GM13976 (cell line): ENCODE measurements at regions not wholly inside any gene's neighbourhood (a gene's known extent, or its start where the extent isn't known, plus 50 kb on each side); places are given as distances from the start of the nearest gene placed in this dataset.

Source experiments
- DNase-seq: peaks from one replicate; pipeline ENCODE4 v3.0.0; 2012; ENCODE audit warnings: low spot score
- in situ Hi-C: fragments of 300-500 bp; cut with MboI; formaldehyde crosslinking; loops from one replicate; pipeline ENCODE4 v1.12.0; 2022; ENCODE audit warnings: low sequenced_read_pairs, mixed read lengths, inconsistent platforms; ENCODE audit not compliant: unreplicated experiment
- TF ChIP-seq, protein P1 (sequence below): IDR thresholded peaks from 2 replicates; pipeline ENCODE4 v1.5.1; 2012; ENCODE audit warnings: borderline replicate concordance, mild to moderate bottlenecking; ENCODE audit not compliant: insufficient read depth; ENCODE audit errors: extremely low read depth, missing control alignments, control extremely low read depth

DNA sequence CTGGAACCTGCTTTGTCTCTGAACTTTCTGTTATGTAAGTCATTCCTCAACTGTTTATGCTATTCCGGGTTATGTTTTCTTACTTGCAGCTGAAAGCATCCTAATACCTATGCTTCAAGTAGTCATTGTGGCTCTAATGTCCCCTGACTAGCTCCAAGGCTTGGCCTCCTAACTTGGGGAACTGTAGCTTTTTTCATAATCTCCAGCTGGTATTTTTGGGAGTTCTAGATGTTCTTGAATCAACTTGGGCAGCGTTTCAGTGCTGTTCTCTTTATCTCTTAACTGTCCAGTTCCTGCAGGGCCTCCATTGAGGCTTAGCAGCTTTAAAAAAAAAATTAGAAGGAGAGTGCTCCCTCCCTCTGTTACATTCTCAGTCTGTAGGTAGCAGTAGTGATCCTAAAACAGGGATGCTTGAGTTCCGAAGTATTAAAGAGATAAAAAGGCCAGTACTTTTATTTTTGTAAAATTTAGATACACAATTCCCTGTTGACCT lies 100.0 kb upstream of the ACTBL2 start:
- in situ Hi-C loops: no loop called here
- no peak for DNase-seq
- TF ChIP-seq, protein P1, sequence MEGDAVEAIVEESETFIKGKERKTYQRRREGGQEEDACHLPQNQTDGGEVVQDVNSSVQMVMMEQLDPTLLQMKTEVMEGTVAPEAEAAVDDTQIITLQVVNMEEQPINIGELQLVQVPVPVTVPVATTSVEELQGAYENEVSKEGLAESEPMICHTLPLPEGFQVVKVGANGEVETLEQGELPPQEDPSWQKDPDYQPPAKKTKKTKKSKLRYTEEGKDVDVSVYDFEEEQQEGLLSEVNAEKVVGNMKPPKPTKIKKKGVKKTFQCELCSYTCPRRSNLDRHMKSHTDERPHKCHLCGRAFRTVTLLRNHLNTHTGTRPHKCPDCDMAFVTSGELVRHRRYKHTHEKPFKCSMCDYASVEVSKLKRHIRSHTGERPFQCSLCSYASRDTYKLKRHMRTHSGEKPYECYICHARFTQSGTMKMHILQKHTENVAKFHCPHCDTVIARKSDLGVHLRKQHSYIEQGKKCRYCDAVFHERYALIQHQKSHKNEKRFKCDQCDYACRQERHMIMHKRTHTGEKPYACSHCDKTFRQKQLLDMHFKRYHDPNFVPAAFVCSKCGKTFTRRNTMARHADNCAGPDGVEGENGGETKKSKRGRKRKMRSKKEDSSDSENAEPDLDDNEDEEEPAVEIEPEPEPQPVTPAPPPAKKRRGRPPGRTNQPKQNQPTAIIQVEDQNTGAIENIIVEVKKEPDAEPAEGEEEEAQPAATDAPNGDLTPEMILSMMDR: no peak

DNA sequence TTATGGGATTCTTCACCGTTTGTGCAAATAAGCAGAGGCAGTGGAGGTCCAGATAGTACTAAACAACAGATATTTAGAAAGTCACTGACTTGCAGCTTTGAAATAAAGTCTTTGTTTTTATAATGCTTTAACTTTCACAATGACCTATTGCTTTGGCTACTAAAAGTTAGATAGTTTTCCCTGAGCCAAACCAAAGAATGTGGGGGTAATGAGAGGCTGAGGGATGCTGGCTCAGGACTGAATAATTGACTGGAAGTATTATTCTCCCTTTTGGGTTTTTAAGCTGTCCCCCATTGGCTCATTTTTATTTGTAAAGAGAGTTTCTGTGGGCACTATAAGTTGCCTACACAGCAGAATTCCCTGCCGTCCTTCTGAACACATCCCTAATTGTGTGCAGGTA lies 99.2 kb upstream of the ACTBL2 start:
- in situ Hi-C loops: no loop called here
- TF ChIP-seq, protein P1: no peak
- no peak for DNase-seq

DNA sequence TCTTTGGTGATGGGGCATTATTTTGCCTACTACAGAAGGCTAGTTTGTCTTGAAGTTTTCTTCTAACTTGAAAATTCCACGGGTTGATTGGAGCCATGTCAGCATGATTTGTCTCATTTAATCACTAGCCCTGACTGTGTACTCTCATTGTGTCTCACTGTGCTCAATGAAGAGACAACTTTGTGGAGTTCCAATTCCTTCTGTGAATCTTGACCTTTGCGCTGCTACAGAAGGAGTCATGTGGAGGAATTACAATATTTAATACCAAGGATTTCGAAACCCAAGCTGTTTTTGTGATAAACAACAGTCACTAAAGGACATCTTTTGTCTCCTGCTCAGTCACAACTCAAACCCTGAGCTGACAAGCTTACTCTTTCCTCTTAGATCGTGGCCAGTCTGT lies 98.6 kb upstream of the ACTBL2 start:
- no peak for DNase-seq
- in situ Hi-C loops: no loop called here
- TF ChIP-seq, protein P1: no peak

DNA sequence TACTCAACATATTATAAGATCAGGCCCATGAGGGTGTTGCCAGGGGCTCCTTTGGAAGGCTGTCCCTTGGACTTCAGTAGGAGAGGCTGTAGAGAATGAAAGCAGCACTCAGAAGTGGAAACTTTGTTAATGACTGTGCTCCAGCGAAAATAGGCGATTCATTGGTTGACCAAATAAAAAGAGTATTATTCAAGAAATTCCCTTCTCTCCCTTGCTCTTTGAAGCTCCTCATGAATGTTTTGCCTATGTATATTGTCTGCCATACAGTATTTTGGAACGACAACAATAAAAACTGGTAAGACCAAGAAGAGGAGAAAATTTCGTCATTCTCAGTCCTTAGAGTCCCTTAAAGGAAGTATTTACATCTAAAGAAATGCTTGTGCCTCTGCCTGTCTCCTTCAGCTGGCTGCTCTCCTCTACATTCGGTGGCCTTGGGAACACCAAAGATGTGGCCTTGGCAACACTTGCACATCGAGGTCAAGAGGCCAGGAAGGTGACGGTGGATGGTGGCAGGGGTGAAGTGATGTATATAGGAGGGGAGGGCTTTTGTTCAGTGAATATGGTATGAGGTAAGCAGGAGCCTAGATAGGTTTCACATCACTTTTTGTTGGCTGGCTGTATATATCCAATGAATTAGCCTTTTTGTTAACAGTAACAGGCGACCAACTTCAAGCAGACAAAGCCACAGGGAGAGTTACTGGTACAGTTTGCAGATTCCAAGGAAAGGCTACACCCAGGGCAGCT lies 95.0 kb upstream of the ACTBL2 start:
- no peak for DNase-seq
- TF ChIP-seq, protein P1: no peak
- in situ Hi-C loops: no loop called here

DNA sequence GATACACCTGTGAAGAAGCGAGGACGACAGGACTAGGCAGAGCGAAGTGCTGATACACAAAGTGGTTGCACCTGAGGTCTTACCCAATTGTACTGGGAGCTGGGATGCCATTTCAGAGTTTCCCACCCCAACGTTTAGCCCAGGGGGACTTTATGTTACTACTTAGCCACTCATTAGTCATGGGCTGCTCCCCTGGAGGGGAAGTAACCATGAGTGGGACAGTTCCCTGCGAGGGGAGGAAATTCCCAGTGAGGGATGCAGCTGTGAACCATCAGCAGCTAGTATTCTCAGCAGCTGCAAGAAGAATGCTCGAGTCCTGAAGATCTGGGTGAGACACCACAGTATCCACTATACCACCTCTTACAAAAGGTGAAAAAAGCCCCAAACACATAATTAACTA lies 93.7 kb upstream of the ACTBL2 start:
- TF ChIP-seq, protein P1: no peak
- no peak for DNase-seq
- in situ Hi-C loops: no loop called here

DNA sequence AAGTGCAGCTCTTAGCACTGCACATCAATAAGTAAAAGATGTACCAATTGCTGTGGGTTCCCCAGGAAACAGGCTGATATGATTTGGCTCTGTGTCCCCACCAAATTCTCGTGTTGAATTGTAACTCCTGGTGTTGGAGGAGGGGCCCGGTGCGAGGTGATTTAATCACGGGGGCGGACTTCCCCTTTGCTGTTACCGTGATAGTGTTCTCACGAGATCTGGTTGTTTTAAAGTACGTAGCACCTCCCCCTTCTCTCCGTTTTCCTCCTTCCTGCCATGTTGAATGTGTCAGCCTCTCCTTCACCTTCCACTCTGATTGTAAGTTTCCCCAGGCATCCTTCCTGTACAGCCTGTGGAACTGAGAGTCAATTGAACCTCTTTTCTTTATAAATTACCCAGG lies 93.2 kb upstream of the ACTBL2 start:
- in situ Hi-C loops: no loop called here
- TF ChIP-seq, protein P1: no peak
- no peak for DNase-seq
